WTC11 (cell line): ENCODE measurements at regions not wholly inside any gene's neighbourhood (a gene's known extent, or its start where the extent isn't known, plus 50 kb on each side); places are given as distances from the start of the nearest gene placed in this dataset.

ENCODE experiments used
- ATAC-seq: fragments of 200-7000 bp; cut with Tn5 transposase; 2 replicates; pipeline ENCODE4 v1.10.0; 2021; ENCODE audit warnings: mild to moderate bottlenecking, moderate library complexity
- CTCF ChIA-PET: fragments of 300-600 bp; sonication (Branson Sonifier 250); formaldehyde crosslinking; loops from one replicate; lab custom pipeline; 2021; ENCODE audit warnings: antibody characterized with exemption; lab: Charles Lee
- POLR2A ChIA-PET: fragments of 350-600 bp; sonication (Branson Sonifier 250); formaldehyde crosslinking; loops from one replicate; lab custom pipeline; 2021; ENCODE audit warnings: antibody characterized with exemption; lab: Charles Lee
- DNase-seq: peaks from one replicate; pipeline ENCODE4 v3.0.0; 2021; ENCODE audit warnings: low spot score
- H3K27ac Mint-ChIP-seq: 2 replicates; pipeline ENCODE4 v1.8.0; 2021; ENCODE audit warnings: mixed read lengths
- H3K27me3 Mint-ChIP-seq: 2 replicates; pipeline ENCODE4 v1.8.0; 2021; ENCODE audit warnings: low read depth, mild to moderate bottlenecking, moderate library complexity, mixed read lengths
- H3K36me3 Mint-ChIP-seq: 2 replicates; pipeline ENCODE4 v1.8.0; 2021; ENCODE audit warnings: mixed read lengths
- H3K4me1 Mint-ChIP-seq: 2 replicates; pipeline ENCODE4 v1.8.0; 2022; ENCODE audit warnings: mixed read lengths
- H3K4me3 Mint-ChIP-seq: 2 replicates; pipeline ENCODE4 v1.8.0; 2021; ENCODE audit warnings: mild to moderate bottlenecking, moderate library complexity, mixed read lengths
- H3K9me3 Mint-ChIP-seq: 2 replicates; pipeline ENCODE4 v1.8.0; 2021; ENCODE audit warnings: mixed read lengths
- CREM ChIP-seq: sonication (generic); formaldehyde crosslinking; IDR thresholded peaks from 2 replicates; pipeline ENCODE4 v1.8.1; 2022; ENCODE audit warnings: mild to moderate bottlenecking, missing genetic modification reagents, moderate library complexity
- ELF4 ChIP-seq: sonication (generic); formaldehyde crosslinking; IDR thresholded peaks from 2 replicates; pipeline ENCODE4 v1.8.1; 2022; ENCODE audit warnings: low read depth, mild to moderate bottlenecking, moderate library complexity, missing genetic modification reagents
- EMX1 ChIP-seq: fragments of 250-450 bp; sonication (Bioruptor Pico); IDR thresholded peaks from 2 replicates; pipeline ENCODE4 v1.8.0; 2021; ENCODE audit warnings: mild to moderate bottlenecking
- FOXJ3 ChIP-seq: sonication (generic); formaldehyde crosslinking; IDR thresholded peaks from 2 replicates; pipeline ENCODE4 v1.9.0; 2021; ENCODE audit warnings: missing genetic modification reagents, mild to moderate bottlenecking, borderline replicate concordance
- FOXK1 ChIP-seq: sonication (generic); formaldehyde crosslinking; IDR thresholded peaks from 2 replicates; pipeline ENCODE4 v1.8.0; 2022; ENCODE audit warnings: mild to moderate bottlenecking, moderate library complexity, missing genetic modification reagents
- GTF2I ChIP-seq: fragments of 250-450 bp; sonication (Bioruptor Pico); conservative IDR thresholded peaks from 2 replicates; pipeline ENCODE4 v1.4.0; 2021; ENCODE audit warnings: mild to moderate bottlenecking
- JUN ChIP-seq: sonication (generic); formaldehyde crosslinking; IDR thresholded peaks from 2 replicates; pipeline ENCODE4 v1.8.0; 2023; ENCODE audit warnings: mild to moderate bottlenecking, missing genetic modification reagents
- NR2C2 ChIP-seq: sonication (generic); formaldehyde crosslinking; IDR thresholded peaks from 2 replicates; pipeline ENCODE4 v1.8.0; 2022; ENCODE audit warnings: mild to moderate bottlenecking, missing genetic modification reagents
- RORB ChIP-seq: fragments of 250-450 bp; sonication (Bioruptor Pico); IDR thresholded peaks from 2 replicates; pipeline ENCODE4 v1.9.0; 2021; ENCODE audit warnings: mild to moderate bottlenecking
- SOX15 ChIP-seq: fragments of 250-450 bp; sonication (Bioruptor Pico); IDR thresholded peaks from 2 replicates; pipeline ENCODE4 v1.9.0; 2021; ENCODE audit warnings: mild to moderate bottlenecking
- TCF7 ChIP-seq: sonication (generic); formaldehyde crosslinking; IDR thresholded peaks from 2 replicates; pipeline ENCODE4 v1.8.0; 2022; ENCODE audit warnings: mild to moderate bottlenecking, low read depth, missing genetic modification reagents, moderate library complexity
- TEAD1 ChIP-seq: sonication (generic); formaldehyde crosslinking; IDR thresholded peaks from 2 replicates; pipeline ENCODE4 v1.8.0; 2022; ENCODE audit warnings: mild to moderate bottlenecking, missing genetic modification reagents
- TP53 ChIP-seq: sonication (generic); formaldehyde crosslinking; IDR thresholded peaks from 2 replicates; pipeline ENCODE4 v1.8.1; 2023; ENCODE audit warnings: mild to moderate bottlenecking, missing genetic modification reagents
- ZBTB21 ChIP-seq: sonication (generic); formaldehyde crosslinking; IDR thresholded peaks from 2 replicates; pipeline ENCODE4 v1.8.1; 2023; ENCODE audit warnings: mild to moderate bottlenecking, missing genetic modification reagents, borderline replicate concordance
- ZNF121 ChIP-seq: sonication (generic); formaldehyde crosslinking; IDR thresholded peaks from 2 replicates; pipeline ENCODE4 v1.8.0; 2023; ENCODE audit warnings: missing genetic modification reagents
- ZNF138 ChIP-seq: sonication (generic); formaldehyde crosslinking; conservative IDR thresholded peaks from 2 replicates; pipeline ENCODE4 v1.8.1; 2022; ENCODE audit warnings: mild to moderate bottlenecking, moderate library complexity, missing genetic modification reagents
- ZNF232 ChIP-seq: sonication (generic); formaldehyde crosslinking; IDR thresholded peaks from 2 replicates; pipeline ENCODE4 v1.8.0; 2022; ENCODE audit warnings: mild to moderate bottlenecking, missing genetic modification reagents
- ZNF317 ChIP-seq: sonication (generic); formaldehyde crosslinking; IDR thresholded peaks from 2 replicates; pipeline ENCODE4 v1.8.1; 2023; ENCODE audit warnings: low read depth, mild to moderate bottlenecking, moderate library complexity, missing genetic modification reagents, borderline replicate concordance
- ZNF416 ChIP-seq: fragments of 250-450 bp; sonication (Bioruptor Pico); IDR thresholded peaks from 2 replicates; pipeline ENCODE4 v1.9.0; 2021; ENCODE audit warnings: mild to moderate bottlenecking, inconsistent platforms
- TF ChIP-seq, protein P1 (sequence below): sonication (generic); formaldehyde crosslinking; conservative IDR thresholded peaks from 2 replicates; pipeline ENCODE4 v1.8.1; 2022; ENCODE audit warnings: mild to moderate bottlenecking, missing genetic modification reagents
- TF ChIP-seq, protein P2 (sequence below): sonication (generic); formaldehyde crosslinking; IDR thresholded peaks from 2 replicates; pipeline ENCODE4 v1.8.0; 2022; ENCODE audit warnings: mild to moderate bottlenecking, missing genetic modification reagents
- TF ChIP-seq, protein P3 (sequence below): sonication (generic); formaldehyde crosslinking; IDR thresholded peaks from 2 replicates; pipeline ENCODE4 v1.8.1; 2022; ENCODE audit warnings: mild to moderate bottlenecking, moderate library complexity, missing genetic modification reagents
- TF ChIP-seq, protein P4 (sequence below): fragments of 250-450 bp; sonication (Bioruptor Pico); IDR thresholded peaks from 2 replicates; pipeline ENCODE4 v1.9.0; 2021; ENCODE audit warnings: mild to moderate bottlenecking
- TF ChIP-seq, protein P5 (sequence below): sonication (generic); formaldehyde crosslinking; IDR thresholded peaks from 2 replicates; pipeline ENCODE4 v1.8.1; 2022; ENCODE audit warnings: low read depth, mild to moderate bottlenecking, moderate library complexity, missing genetic modification reagents, borderline replicate concordance
- TF ChIP-seq, protein P6 (sequence below): sonication (generic); formaldehyde crosslinking; IDR thresholded peaks from 2 replicates; pipeline ENCODE4 v1.8.1; 2023; ENCODE audit warnings: mild to moderate bottlenecking, missing genetic modification reagents
- TF ChIP-seq, protein P7 (sequence below): sonication (generic); formaldehyde crosslinking; IDR thresholded peaks from 2 replicates; pipeline ENCODE4 v1.8.0; 2022; ENCODE audit warnings: missing genetic modification reagents

DNA sequence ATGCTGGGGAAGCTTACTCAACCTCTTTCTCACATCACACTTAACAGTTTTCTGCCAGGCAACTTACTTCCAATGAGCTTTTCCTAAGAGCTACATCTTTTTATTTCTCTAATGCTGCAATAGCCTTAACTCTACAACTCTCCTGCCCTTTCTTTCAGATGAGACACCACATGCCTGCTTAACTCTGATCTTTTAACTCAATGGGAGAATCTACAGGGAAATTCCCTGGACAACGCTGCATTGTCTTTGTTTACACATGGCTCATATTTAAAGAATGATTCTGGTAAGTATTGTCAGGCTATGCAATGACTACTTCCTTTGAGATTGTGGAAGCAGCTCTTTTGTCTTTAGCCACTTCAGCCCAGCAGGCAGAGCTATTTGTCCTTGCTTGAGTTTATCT is 353.1 kb upstream of the BCHE start:
- TF ChIP-seq SOX15 (CRISPR knock-in tag) (no peak), EMX1 (CRISPR knock-in tag) (no peak), ZNF416 (no peak), JUN (CRISPR knock-in tag) (no peak), ZNF121 (CRISPR knock-in tag) (no peak), TCF7 (CRISPR knock-in tag) (no peak), ZBTB21 (no peak), GTF2I (CRISPR knock-in tag) (no peak), FOXJ3 (no peak), RORB (CRISPR knock-in tag) (no peak), TP53 (no peak), FOXK1 (no peak), ZNF232 (CRISPR knock-in tag) (no peak), NR2C2 (no peak)
- TF ChIP-seq, protein P1, sequence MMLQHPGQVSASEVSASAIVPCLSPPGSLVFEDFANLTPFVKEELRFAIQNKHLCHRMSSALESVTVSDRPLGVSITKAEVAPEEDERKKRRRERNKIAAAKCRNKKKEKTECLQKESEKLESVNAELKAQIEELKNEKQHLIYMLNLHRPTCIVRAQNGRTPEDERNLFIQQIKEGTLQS (CRISPR knock-in tag) = no peak
- TF ChIP-seq, protein P2, sequence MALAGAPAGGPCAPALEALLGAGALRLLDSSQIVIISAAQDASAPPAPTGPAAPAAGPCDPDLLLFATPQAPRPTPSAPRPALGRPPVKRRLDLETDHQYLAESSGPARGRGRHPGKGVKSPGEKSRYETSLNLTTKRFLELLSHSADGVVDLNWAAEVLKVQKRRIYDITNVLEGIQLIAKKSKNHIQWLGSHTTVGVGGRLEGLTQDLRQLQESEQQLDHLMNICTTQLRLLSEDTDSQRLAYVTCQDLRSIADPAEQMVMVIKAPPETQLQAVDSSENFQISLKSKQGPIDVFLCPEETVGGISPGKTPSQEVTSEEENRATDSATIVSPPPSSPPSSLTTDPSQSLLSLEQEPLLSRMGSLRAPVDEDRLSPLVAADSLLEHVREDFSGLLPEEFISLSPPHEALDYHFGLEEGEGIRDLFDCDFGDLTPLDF (CRISPR knock-in tag) = no peak
- TF ChIP-seq, protein P3, sequence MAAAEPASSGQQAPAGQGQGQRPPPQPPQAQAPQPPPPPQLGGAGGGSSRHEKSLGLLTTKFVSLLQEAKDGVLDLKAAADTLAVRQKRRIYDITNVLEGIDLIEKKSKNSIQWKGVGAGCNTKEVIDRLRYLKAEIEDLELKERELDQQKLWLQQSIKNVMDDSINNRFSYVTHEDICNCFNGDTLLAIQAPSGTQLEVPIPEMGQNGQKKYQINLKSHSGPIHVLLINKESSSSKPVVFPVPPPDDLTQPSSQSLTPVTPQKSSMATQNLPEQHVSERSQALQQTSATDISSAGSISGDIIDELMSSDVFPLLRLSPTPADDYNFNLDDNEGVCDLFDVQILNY (CRISPR knock-in tag) = no peak
- TF ChIP-seq, protein P4, sequence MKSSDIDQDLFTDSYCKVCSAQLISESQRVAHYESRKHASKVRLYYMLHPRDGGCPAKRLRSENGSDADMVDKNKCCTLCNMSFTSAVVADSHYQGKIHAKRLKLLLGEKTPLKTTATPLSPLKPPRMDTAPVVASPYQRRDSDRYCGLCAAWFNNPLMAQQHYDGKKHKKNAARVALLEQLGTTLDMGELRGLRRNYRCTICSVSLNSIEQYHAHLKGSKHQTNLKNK = no peak
- TF ChIP-seq, protein P5, sequence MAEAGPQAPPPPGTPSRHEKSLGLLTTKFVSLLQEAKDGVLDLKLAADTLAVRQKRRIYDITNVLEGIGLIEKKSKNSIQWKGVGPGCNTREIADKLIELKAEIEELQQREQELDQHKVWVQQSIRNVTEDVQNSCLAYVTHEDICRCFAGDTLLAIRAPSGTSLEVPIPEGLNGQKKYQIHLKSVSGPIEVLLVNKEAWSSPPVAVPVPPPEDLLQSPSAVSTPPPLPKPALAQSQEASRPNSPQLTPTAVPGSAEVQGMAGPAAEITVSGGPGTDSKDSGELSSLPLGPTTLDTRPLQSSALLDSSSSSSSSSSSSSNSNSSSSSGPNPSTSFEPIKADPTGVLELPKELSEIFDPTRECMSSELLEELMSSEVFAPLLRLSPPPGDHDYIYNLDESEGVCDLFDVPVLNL = no peak
- TF ChIP-seq, protein P6, sequence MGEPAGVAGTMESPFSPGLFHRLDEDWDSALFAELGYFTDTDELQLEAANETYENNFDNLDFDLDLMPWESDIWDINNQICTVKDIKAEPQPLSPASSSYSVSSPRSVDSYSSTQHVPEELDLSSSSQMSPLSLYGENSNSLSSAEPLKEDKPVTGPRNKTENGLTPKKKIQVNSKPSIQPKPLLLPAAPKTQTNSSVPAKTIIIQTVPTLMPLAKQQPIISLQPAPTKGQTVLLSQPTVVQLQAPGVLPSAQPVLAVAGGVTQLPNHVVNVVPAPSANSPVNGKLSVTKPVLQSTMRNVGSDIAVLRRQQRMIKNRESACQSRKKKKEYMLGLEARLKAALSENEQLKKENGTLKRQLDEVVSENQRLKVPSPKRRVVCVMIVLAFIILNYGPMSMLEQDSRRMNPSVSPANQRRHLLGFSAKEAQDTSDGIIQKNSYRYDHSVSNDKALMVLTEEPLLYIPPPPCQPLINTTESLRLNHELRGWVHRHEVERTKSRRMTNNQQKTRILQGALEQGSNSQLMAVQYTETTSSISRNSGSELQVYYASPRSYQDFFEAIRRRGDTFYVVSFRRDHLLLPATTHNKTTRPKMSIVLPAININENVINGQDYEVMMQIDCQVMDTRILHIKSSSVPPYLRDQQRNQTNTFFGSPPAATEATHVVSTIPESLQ (CRISPR knock-in tag) = no peak
- H3K9me3 Mint-ChIP-seq = no peaks in the 10 kb centered on the region
- no peaks in the 10 kb centered on the region for H3K27me3 Mint-ChIP-seq
- DNase-seq = no peak
- CTCF ChIA-PET = interaction anchor here (0.5 kb wide), 1 partner anchor 16 kb away, joined by 3 read pairs; no protein-coding TSS in a partner anchor
- peak overlapping the region; percentile 46 for H3K27ac Mint-ChIP-seq
- no peaks in the 10 kb centered on the region for H3K36me3 Mint-ChIP-seq
- H3K4me1 Mint-ChIP-seq = peaks cover 12% of the 10 kb centered on the region
- ATAC-seq = peak; percentile 60
- no peak overlapping the region for H3K4me3 Mint-ChIP-seq
- POLR2A ChIA-PET = no interaction called here

DNA sequence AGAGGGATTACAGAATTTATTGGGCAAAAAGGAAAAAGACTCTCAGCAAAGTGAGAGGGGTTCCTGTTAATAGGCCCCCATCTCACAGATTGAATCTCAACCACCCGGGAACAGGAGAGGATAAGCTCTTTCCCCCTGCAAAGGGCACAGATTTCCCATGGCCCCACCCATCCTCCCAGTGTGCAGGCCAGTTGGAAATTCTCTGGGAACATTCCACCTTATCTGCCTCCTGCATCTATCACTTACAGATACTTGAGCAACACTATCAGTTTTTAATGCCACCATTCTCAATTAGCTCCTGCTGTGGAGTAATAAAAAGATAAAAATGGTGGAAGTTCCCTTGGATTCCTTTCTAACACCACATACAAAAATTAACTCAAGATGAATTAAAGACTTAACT is 350.0 kb upstream of the BCHE start:
- no peaks in the 10 kb centered on the region for H3K27me3 Mint-ChIP-seq
- no peaks in the 10 kb centered on the region for H3K9me3 Mint-ChIP-seq
- peaks cover 12% of the 10 kb centered on the region for H3K4me1 Mint-ChIP-seq
- H3K36me3 Mint-ChIP-seq = no peaks in the 10 kb centered on the region
- CTCF ChIA-PET = no interaction called here
- ATAC-seq (no peak), DNase-seq (no peak)
- POLR2A ChIA-PET = no interaction called here
- no peak overlapping the region for H3K27ac Mint-ChIP-seq
- no peak overlapping the region for H3K4me3 Mint-ChIP-seq
- TF ChIP-seq ZNF138 = no peak
- no peak for TF ChIP-seq ELF4 (CRISPR knock-in tag)
- TF ChIP-seq TCF7 (CRISPR knock-in tag) = no peak
- no peak for TF ChIP-seq ZNF317
- no peak for TF ChIP-seq CREM (CRISPR knock-in tag)
- TF ChIP-seq, protein P7, sequence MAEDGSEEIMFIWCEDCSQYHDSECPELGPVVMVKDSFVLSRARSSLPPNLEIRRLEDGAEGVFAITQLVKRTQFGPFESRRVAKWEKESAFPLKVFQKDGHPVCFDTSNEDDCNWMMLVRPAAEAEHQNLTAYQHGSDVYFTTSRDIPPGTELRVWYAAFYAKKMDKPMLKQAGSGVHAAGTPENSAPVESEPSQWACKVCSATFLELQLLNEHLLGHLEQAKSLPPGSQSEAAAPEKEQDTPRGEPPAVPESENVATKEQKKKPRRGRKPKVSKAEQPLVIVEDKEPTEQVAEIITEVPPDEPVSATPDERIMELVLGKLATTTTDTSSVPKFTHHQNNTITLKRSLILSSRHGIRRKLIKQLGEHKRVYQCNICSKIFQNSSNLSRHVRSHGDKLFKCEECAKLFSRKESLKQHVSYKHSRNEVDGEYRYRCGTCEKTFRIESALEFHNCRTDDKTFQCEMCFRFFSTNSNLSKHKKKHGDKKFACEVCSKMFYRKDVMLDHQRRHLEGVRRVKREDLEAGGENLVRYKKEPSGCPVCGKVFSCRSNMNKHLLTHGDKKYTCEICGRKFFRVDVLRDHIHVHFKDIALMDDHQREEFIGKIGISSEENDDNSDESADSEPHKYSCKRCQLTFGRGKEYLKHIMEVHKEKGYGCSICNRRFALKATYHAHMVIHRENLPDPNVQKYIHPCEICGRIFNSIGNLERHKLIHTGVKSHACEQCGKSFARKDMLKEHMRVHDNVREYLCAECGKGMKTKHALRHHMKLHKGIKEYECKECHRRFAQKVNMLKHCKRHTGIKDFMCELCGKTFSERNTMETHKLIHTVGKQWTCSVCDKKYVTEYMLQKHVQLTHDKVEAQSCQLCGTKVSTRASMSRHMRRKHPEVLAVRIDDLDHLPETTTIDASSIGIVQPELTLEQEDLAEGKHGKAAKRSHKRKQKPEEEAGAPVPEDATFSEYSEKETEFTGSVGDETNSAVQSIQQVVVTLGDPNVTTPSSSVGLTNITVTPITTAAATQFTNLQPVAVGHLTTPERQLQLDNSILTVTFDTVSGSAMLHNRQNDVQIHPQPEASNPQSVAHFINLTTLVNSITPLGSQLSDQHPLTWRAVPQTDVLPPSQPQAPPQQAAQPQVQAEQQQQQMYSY (CRISPR knock-in tag) = no peak
- TF ChIP-seq, protein P2 (CRISPR knock-in tag) = no peak
- TF ChIP-seq TEAD1 = no peak
